HEK293T (cell line): ENCODE measurements at regions not wholly inside any gene's neighbourhood (a gene's known extent, or its start where the extent isn't known, plus 50 kb on each side); places are given as distances from the start of the nearest gene placed in this dataset.

ENCODE experiments used
- BHLHE40 ChIP-seq: fragments of 450-650 bp; IDR thresholded peaks from 2 replicates; pipeline ENCODE4 v1.6.1; 2016; ENCODE audit warnings: mild to moderate bottlenecking, moderate library complexity, borderline replicate concordance
- CTBP1 ChIP-seq: fragments of 450-650 bp; IDR thresholded peaks from 2 replicates; pipeline ENCODE4 v1.6.1; 2016; ENCODE audit warnings: borderline replicate concordance
- FOXK2 ChIP-seq: fragments of 450-650 bp; IDR thresholded peaks from 2 replicates; pipeline ENCODE4 v1.6.1; 2016; ENCODE audit warnings: mild to moderate bottlenecking
- FOXM1 ChIP-seq: fragments of 450-650 bp; IDR thresholded peaks from 2 replicates; pipeline ENCODE4 v1.6.1; 2017; ENCODE audit warnings: mild to moderate bottlenecking, borderline replicate concordance
- NFRKB ChIP-seq: fragments of 450-650 bp; IDR thresholded peaks from 2 replicates; pipeline ENCODE4 v1.6.1; 2016; ENCODE audit warnings: mild to moderate bottlenecking, moderate library complexity
- SP1 ChIP-seq: fragments of 450-650 bp; IDR thresholded peaks from 2 replicates; pipeline ENCODE4 v1.6.1; 2017
- SUZ12 ChIP-seq: fragments of 450-650 bp; IDR thresholded peaks from 2 replicates; pipeline ENCODE4 v1.6.1; 2016; ENCODE audit warnings: mild to moderate bottlenecking

DNA sequence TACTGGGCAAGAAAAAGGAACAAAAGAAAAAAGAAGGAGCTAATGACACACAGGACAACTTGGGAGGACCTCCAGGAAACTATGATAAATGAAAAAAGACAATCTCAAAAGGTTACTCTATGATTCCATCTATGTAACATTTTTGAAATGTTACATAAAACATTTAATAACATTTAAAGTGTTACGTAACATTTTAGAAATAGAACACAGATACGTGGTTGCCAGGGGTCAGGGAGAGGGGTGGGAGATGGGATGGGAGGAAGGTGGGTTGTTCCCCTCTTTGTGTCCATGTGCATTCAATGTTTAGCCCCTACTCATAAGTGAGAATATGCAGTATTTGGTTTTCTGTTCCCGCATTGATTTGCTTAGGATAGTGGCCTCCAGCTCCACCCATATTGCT is 116.6 kb downstream of the C16orf95 start:
- TF ChIP-seq SP1 (no peak), NFRKB (no peak), FOXM1 (no peak), FOXK2 (no peak), SUZ12 (no peak), CTBP1 (no peak), BHLHE40 (no peak)
